GM23248 (cell line): ENCODE measurements at regions not wholly inside any gene's neighbourhood (a gene's known extent, or its start where the extent isn't known, plus 50 kb on each side); places are given as distances from the start of the nearest gene placed in this dataset.

Experiments used
- DNase-seq: peaks from one replicate; pipeline ENCODE4 v3.0.0-alpha.2; 2015
- H2AFZ ChIP-seq: fragments of 200-600 bp; sonication (generic); 2 replicates; pipeline ENCODE4 v1.6.1; 2016; ENCODE audit warnings: antibody characterized with exemption
- H3F3A ChIP-seq: fragments of 200-600 bp; sonication (generic); 2 replicates; pipeline ENCODE4 v1.6.1; 2016; ENCODE audit warnings: mild to moderate bottlenecking, antibody characterized with exemption, mixed run types; ENCODE audit not compliant: insufficient read depth
- H3K27ac ChIP-seq: fragments of 200-600 bp; sonication (generic); 2 replicates; pipeline ENCODE4 v1.5.1; 2016; ENCODE audit warnings: mild to moderate bottlenecking
- H3K27me3 ChIP-seq: fragments of 200-600 bp; sonication (generic); replicated peaks from 2 replicates; pipeline ENCODE4 v1.6.1; 2016; ENCODE audit warnings: mild to moderate bottlenecking; ENCODE audit not compliant: insufficient read depth
- H3K36me3 ChIP-seq: fragments of 200-600 bp; sonication (generic); 2 replicates; pipeline ENCODE4 v1.6.1; 2016; ENCODE audit warnings: low read depth, mild to moderate bottlenecking
- H3K4me1 ChIP-seq: fragments of 200-600 bp; sonication (generic); 2 replicates; pipeline ENCODE4 v1.6.1; 2016; ENCODE audit warnings: mild to moderate bottlenecking; ENCODE audit not compliant: insufficient read depth
- H3K4me2 ChIP-seq: fragments of 200-600 bp; sonication (generic); one replicate; pipeline ENCODE4 v1.6.1; 2016; ENCODE audit warnings: mild to moderate bottlenecking; ENCODE audit not compliant: unreplicated experiment
- H3K4me3 ChIP-seq: fragments of 200-600 bp; sonication (generic); 2 replicates; pipeline ENCODE4 v1.5.1; 2016; ENCODE audit warnings: mild to moderate bottlenecking
- H3K79me2 ChIP-seq: fragments of 200-600 bp; sonication (generic); 2 replicates; pipeline ENCODE4 v1.6.1; 2016; ENCODE audit warnings: mild to moderate bottlenecking; ENCODE audit not compliant: insufficient read depth
- H3K9ac ChIP-seq: fragments of 200-600 bp; sonication (generic); 2 replicates; pipeline ENCODE4 v1.6.1; 2016; ENCODE audit warnings: mild to moderate bottlenecking
- H3K9me2 ChIP-seq: fragments of 200-600 bp; sonication (generic); 2 replicates; pipeline ENCODE4 v1.6.1; 2016; ENCODE audit warnings: mixed run types, mild to moderate bottlenecking, moderate library complexity; ENCODE audit not compliant: insufficient read depth
- H3K9me3 ChIP-seq: fragments of 200-600 bp; sonication (generic); one replicate; pipeline ENCODE4 v1.6.1; 2017; ENCODE audit warnings: low read depth
- H4K20me1 ChIP-seq: fragments of 200-600 bp; sonication (generic); 2 replicates; pipeline ENCODE4 v1.6.0; 2016; ENCODE audit not compliant: insufficient read depth
- EZH2 ChIP-seq: fragments of 200-600 bp; sonication (generic); IDR thresholded peaks from 2 replicates; pipeline ENCODE4 v1.6.1; 2018; ENCODE audit warnings: antibody characterized with exemption, mild to moderate bottlenecking; ENCODE audit not compliant: insufficient read depth, poor library complexity, severe bottlenecking
- EZH2phosphoT487 ChIP-seq: fragments of 200-600 bp; sonication (generic); IDR thresholded peaks from 2 replicates; pipeline ENCODE4 v1.6.1; 2018; ENCODE audit warnings: antibody characterized with exemption, moderate library complexity, mild to moderate bottlenecking, low read depth; ENCODE audit not compliant: insufficient read depth
- WGBS, 2 experiments: methylation state at CpG; one replicate each; pipeline ENCODE4 v1.1.6; 2015 to 2017; ENCODE audit warnings: low lambda C conversion rate in 2 of 2, low coverage in 1 of 2; ENCODE audit errors: missing lambda C conversion rate in 2 of 2; 5-methylcytosine and 5-hydroxymethylcytosine counted together
- in situ Hi-C: fragments of 300-500 bp; cut with MboI; formaldehyde crosslinking; loops from 2 replicates; pipeline ENCODE4 v1.15.0; 2020

DNA sequence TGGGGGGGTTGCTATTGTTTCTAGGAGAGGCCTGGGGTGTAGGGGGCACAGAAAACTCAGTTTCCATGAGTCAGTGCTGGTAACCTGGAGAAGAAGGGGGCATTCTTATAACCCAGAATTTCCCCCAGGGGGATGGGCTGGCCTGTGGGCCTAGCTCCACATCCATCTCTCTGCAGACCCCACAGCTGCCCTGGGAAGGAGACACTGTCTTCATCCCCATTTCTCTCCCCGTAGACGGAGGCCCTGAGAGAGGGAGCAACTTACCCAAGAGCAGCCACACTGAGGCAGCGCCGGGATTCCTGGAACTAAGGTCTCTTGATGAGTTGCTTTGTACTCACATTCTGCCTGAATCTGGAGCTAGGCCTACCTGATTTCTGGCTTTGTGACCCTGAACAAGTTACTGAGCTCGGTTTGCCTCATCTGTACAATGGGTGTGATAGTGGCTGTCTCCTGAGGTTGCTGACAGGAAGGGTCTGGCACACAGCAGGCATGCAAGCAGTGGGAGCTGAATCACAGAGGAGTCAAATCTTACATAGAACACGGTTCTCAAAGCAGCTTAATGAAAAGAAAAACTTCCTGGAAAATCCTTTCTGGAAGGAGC is 55.0 kb upstream of the LCTL start:
- Histone ChIP-seq H3K9me2 (no peaks in the 10 kb centered on the region), H3K27me3 (no peaks in the 10 kb centered on the region), H3K9me3 (no peaks in the 10 kb centered on the region), H3K9ac (no peak overlapping the region), H3K36me3 (no peaks in the 10 kb centered on the region), H2AFZ (no peak overlapping the region), H3K4me2 (no peak overlapping the region), H3K79me2 (no peaks in the 10 kb centered on the region), H3K4me1 (peaks cover 17% of the 10 kb centered on the region), H4K20me1 (no peaks in the 10 kb centered on the region), H3K4me3 (no peak overlapping the region), H3K27ac (no peak overlapping the region), H3F3A (0 out of 2 replicates have a peak, but pooled peaks cover 7% of the 10 kb centered on the region)
- peak; percentile 15 for DNase-seq
- 90 to 92% methylated on average over 6 of the region's 6 CpGs for WGBS, 2 experiments
- TF ChIP-seq EZH2 (no peak), EZH2phosphoT487 (no peak)
- in situ Hi-C loops: no loop called here

DNA sequence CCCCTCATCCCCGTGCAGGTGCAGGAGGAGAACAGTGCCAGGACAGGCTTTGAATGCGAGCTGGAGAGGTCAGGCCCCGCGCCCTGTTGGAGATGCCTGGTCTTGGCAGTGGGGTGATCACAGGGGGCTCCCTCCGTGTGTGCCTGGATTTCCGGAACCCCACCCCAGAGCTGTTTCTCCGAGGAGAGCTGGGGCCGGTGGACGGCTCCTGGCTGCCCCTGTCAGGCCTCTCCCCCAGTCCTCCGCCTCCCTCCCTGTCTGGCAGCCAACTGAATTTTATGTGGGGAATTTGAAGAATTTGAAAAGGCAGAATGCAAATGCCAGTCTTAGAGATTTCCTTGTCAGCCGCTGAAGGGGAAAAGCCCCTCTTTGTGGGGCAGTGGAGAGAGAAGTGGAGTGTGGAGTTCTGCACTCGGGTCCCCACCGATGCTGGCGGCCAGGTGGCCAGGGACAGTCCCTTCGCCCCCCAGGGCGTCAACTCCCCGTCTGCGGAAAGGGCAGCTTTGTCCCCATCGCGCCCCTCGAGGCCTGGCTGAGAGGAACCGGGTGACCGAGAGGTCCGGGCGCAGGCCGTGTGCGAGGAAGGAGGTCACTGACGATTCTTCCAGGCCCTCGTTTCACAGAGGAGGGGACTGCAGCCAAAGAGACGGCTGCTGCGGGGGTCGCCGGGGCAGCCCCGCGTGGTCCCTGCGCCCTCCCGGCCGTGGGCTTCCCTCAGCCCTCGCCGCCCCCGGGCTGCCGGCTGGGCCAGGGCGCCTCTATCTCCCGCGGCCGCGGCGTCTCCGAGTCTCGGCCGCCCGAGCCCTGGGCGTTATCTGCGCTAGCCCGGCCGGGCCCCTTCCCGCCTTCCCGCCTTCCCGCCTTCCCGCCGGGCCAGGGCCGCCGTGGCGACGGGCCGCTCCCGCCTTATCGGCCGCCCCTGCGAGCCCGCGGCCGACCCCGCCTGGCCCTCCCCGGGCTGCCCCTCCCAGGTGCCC is 56.0 kb upstream of the LCTL start:
- Histone ChIP-seq H3K9me2 (no peaks in the 10 kb centered on the region), H3K27me3 (no peaks in the 10 kb centered on the region), H3K9me3 (no peaks in the 10 kb centered on the region), H3K79me2 (no peaks in the 10 kb centered on the region), H3K27ac (no peak overlapping the region), H3K36me3 (no peaks in the 10 kb centered on the region), H3K4me2 (peak overlapping the region; percentile 26), H4K20me1 (no peaks in the 10 kb centered on the region), H3F3A (0 out of 2 replicates have a peak, but pooled peaks cover 7% of the 10 kb centered on the region), H2AFZ (peak overlapping the region; percentile 49), H3K4me1 (peaks cover 17% of the 10 kb centered on the region), H3K4me3 (no peak overlapping the region), H3K9ac (0 out of 2 replicates have a peak overlapping the region, but pooled peaks have one; percentile 4)
- no peak for TF ChIP-seq EZH2phosphoT487
- no peak for TF ChIP-seq EZH2
- in situ Hi-C loops: no loop called here
- 49 to 51% methylated on average over 40 to 51 of the region's 75 CpGs for WGBS, 2 experiments
- peak; percentile 43 for DNase-seq

DNA sequence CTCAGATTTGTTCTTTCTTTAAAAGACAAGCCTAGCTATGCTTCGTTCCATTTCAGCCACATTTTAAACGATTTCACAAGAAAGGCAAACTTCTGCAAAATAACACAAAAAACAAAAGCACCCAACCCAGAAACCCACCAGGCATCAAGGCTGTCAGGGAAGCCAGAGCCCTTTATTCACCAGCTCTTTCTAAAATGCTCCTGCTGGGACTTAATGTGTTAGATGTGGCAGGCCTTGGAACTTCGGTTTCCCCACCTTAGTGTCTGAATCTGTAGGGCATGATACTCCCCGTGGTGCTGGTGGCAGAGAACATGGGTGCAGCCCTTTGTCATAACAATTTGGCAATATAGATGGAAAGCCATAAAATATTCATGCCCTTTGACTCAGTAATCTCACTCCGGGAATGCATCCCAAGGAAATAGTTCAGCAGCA is 56.8 kb upstream of the LCTL start:
- H3K27ac ChIP-seq: no peak overlapping the region
- peak; percentile 53 for DNase-seq
- H3K9me2 ChIP-seq: no peaks in the 10 kb centered on the region
- H3K79me2 ChIP-seq: no peaks in the 10 kb centered on the region
- H2AFZ ChIP-seq: peak overlapping the region; percentile 49
- no peaks in the 10 kb centered on the region for H3K27me3 ChIP-seq
- H3F3A ChIP-seq: 0 out of 2 replicates have a peak, but pooled peaks cover 7% of the 10 kb centered on the region
- no peak overlapping the region for H3K9ac ChIP-seq
- WGBS, 2 experiments: 10 to 15% methylated on average over 5 of the region's 5 CpGs
- H3K36me3 ChIP-seq: no peaks in the 10 kb centered on the region
- no peak overlapping the region for H3K4me3 ChIP-seq
- no peak for TF ChIP-seq EZH2phosphoT487
- TF ChIP-seq EZH2: no peak
- no peaks in the 10 kb centered on the region for H3K9me3 ChIP-seq
- H3K4me2 ChIP-seq: peak overlapping the region; percentile 26
- H3K4me1 ChIP-seq: peaks cover 14% of the 10 kb centered on the region
- H4K20me1 ChIP-seq: no peaks in the 10 kb centered on the region
- in situ Hi-C loops: no loop called here

GRCh38 chr15:66623801-66624453 is 58.1 kb upstream of the LCTL start:
- H3K4me3 ChIP-seq: no peak overlapping the region
- H3K27me3 ChIP-seq: no peaks in the 10 kb centered on the region
- DNase-seq: peak; percentile 13
- no peak overlapping the region for H3K27ac ChIP-seq
- no peaks in the 10 kb centered on the region for H4K20me1 ChIP-seq
- TF ChIP-seq EZH2 (no peak), EZH2phosphoT487 (no peak)
- no peaks in the 10 kb centered on the region for H3K79me2 ChIP-seq
- H3K9me3 ChIP-seq: no peaks in the 10 kb centered on the region
- no peak overlapping the region for H3K9ac ChIP-seq
- H2AFZ ChIP-seq: no peak overlapping the region
- no peaks in the 10 kb centered on the region for H3K9me2 ChIP-seq
- H3K36me3 ChIP-seq: no peaks in the 10 kb centered on the region
- 57 to 59% methylated on average over 6 of the region's 6 CpGs for WGBS, 2 experiments
- H3F3A ChIP-seq: 0 out of 2 replicates have a peak, but pooled peaks cover 7% of the 10 kb centered on the region
- in situ Hi-C loops: no loop called here
- H3K4me1 ChIP-seq: peaks cover 11% of the 10 kb centered on the region
- H3K4me2 ChIP-seq: no peak overlapping the region
